HG02870 (cell line): ENCODE measurements at regions not wholly inside any gene's neighbourhood (a gene's known extent, or its start where the extent isn't known, plus 50 kb on each side); places are given as distances from the start of the nearest gene placed in this dataset.

ENCODE experiments used
- ATAC-seq: cut with Tn5 transposase; IDR thresholded peaks from one replicate; pipeline ENCODE4 v1.9.1; 2021; ENCODE audit warnings: mild to moderate bottlenecking, moderate library complexity; ENCODE audit not compliant: unreplicated experiment

DNA sequence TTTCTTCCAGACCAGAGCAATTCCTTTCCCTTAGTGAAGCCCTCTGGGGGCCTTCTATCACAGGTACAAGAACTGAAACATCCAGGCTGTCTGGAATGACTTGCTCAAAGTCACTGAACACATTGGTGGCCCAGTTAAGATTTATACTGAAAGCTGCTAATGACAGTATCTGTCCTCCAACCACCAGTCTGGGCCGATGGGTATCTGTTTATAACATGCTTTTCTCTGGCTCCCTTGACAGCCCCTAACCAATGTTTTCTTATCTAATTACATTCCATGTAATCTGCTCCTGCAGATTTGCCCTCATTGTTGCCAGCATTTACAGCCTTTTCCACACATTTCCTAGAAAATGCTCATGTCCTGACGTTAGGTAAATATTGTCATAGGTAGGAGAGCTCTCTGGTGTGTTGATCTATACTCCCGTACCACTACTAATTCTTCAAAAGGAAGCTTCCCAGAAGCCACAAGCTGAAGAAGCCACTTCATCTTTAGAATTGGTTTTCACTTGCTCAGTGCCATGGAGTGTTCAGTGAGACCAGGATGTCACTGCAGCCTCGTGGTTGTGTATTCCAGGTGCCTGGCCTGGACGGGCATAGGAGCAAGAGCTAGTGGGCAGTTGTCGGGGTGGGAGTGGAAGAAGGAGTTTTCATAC, 163.9 kb downstream of the TSEN15 start:
- ATAC-seq: no peak

DNA sequence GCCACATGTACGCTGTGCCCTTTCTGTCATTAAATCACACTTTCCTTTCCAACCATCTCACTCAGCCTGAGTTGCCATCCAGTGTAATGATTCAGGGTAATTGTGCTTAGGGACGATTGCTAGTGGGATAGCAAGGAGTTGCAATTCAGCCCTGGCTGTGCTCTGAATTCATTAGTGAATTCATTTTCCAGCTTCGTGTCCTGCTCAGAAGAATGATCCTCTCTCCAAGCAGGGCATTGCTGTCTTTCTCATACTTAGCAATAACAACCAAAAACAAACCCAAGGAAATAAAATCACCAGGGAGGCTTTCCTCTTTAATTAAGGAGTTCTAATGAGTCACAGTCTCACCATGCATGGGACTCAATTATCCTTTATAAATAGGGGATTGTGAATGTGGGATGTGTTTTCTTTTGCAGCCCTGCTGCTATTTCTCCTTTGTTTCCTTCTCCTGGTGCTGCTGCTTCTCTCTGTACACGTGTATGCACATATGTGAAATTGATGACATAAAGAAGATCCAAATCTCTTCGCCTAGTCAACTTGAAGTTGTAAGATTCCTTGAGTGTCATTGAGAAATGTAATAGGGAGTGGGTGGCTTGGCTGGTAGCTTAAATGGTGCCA, 167.0 kb downstream of the TSEN15 start:
- ATAC-seq: no peak

DNA sequence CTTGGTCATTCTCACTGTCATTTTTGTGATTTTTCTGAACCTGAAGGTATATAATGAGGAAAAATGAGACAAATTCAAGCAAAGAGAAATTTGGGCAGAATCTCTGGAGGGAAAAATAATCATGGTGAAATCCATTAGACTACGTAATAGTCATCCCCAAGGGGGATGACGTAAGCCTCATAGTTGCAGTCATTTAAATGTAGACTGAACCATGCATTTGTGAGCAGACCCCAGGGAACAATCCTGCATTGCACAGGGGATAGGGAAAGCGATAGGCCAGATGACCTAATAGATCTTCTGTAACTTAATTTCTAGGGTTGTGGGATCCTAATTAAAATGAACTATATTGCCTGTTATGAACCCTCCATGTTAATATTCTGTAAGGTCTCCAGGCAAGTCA, 167.4 kb upstream of the C1orf21 start:
- no peak for ATAC-seq

DNA sequence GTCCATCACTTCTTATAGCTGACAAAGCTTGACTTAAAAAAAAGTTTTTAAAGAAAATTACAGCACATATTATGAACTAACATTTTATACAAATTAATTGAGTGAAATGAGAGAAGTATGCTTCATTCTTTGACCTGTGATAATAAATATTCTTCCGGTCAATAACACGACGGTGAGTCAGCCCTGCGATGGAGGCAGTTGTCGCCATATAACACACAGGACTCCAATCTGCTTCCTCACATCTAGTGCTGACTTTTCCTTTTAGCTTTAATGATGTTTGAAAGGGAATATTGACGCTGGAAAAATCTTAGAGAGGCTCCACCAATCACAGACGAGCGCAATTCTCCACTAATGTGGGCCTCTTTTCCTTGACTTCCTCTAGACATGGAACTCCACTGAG, 166.9 kb upstream of the C1orf21 start:
- ATAC-seq: no peak

DNA sequence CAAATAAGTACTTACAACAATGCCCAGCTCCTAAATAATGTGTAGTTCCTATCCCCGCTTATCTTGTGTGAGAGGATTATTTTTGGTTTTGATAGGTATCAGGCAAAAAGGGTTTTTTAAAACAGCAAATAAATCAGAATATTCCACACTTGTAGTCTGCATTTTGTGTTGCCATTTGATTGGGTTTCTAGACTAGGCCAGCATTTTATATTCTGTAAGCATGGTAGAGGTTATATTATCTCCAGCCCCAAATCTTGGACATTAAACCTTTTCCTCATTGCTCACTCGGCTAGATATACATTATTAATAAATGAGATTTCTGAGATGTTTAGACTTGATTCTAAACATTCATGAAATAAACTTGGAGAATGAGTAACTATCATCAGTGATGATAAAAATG, 165.7 kb upstream of the C1orf21 start:
- no peak for ATAC-seq

DNA sequence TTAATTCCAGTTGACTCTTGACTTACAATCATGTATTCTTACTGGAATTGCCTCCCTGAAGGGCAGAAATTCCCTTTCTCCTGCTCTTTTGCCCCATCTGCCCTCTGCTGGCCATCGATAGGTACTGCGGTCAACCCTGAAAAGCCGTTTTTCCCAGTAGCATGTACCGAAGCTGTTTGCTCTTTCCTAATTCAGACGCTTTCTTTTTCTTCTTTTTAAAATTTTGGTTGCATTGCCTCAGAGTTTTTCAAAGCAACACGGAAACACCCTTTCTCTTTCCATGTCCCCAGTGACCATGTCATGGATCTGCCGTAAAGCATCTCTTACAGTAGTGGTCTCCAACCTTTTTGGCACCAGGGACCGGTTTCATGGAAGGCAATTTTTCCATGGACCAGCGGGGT, 164.2 kb upstream of the C1orf21 start:
- ATAC-seq: no peak

DNA sequence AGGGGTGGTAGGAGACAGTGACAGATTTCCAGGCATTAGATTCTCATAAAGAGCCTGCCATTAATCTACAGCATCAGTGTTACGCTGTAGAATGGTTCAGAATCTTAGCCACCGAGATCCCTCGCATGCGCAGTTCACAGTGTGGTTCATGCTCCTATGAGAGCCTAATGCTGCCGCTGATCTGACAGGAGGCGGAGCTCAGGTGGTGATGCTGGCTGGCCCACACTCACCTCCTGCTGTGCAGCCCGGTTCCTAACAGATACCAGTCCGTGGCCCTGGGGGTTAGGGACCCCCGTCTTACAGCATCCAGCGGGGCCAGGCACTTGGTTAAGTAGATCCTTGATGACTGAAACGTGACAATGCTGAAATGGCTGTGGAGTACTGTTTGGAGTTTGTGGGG, 163.6 kb upstream of the C1orf21 start:
- ATAC-seq: no peak

DNA sequence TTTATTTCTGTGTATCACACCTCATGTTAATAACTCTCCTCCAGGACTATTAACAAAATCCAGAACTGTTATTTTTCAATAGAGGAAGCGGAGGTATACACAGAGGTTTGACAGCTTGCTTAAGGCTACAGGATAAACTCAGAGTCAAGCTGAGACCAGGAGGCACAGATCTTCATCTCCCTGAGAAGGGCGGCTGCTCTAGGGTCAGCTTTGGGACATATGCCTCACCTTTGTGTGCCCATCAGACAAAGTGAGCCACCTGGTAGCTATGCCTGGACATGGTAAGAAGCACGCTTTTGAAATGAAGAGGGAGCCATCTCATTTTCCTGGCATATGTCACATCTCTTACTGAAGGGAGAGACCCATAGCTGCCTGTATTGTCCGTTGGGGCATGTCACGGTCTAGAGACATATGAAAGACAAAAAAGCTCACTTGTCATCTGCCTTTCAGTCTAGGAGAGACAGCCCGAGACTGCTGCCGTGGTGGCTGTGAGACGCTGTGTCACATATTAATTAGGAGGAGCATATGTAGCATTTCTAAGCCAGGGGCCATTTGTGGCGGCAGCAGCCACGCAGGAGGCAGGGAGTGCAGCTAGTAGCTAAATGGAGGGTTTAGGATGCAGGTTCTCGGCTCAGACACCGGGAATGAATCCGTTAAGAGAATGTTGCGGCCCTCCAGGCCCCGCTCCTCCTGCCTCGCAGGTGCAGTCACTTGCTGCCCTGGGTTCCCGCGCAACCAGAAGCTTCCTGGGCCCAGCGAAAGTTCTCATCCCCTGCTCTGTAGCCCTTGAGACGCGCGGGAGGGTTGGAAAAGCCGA, 161.3 kb upstream of the C1orf21 start:
- no peak for ATAC-seq

DNA sequence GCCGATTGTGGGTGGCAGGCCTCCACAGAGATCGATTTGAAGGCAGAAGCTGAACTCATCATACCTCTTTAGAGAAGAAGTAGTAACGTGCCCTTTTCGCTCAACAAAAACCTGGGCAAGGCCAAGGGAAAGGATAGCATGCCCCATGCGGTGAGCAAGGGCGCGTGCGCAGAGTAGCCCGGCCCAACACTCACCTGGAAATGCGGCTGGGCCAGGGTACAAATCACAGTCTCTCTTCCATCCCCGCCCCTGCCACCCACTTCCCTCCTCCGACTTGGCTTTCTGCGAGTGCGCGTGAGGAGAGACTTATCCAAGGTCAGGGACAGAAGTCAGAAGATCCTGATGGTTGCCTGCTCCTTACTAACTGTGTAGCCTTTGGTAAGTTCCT, 160.7 kb upstream of the C1orf21 start:
- no peak for ATAC-seq

DNA sequence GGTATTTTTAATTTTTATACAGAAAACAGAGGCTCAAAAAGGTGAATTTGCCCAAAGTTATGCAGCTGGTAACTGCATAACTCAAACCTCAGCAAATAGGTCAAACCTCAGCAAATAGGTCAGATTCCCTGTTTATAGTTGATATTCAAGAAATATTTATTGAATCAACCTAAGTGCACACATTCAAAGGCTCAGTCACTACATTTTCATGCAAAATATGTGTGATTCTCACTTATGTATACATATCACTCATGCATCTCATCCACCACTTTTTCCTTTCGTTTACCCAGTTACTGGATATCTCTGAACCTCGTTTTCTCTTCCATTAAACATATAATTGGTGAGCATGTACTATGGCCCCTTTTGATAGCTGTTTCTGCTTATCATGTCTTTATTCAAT, 158.3 kb upstream of the C1orf21 start:
- ATAC-seq: no peak

DNA sequence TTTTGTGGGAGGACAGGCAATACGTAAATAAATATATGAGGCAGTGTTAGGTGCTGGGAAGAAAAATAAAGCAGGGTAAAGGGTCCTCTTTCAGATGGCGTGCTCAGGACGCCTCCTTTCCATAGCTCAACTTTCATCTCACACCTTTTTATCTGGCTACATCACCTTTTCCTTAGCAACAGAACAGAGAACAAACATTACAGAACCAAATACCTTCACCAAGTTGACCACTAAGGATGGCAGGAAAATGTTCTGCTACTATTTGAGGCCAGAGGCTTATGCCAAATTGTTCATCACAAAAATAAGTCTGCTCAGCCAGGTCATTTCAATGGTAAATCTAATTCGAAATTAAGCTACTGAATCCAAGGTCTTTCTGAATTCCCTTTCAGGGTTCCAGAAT, 149.2 kb upstream of the C1orf21 start:
- ATAC-seq: no peak

DNA sequence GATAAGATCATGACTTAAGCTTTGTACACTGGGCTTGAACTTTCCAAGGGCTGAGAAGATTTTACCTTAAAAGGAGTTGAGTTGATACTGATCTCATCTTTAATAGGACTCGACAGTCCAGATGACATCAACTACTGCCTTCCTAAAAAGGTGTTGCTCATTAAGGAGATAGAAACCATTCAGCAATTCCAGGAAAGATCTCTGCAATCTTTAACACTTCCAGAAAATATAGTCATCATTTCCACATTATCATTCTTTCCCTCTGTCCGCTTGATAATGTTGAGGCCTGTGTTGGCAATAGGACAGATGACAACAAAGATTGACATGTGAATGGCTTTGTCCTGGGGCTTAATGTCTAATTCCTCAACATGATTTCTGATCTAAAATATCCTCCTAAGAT, 145.4 kb upstream of the C1orf21 start:
- ATAC-seq: no peak

DNA sequence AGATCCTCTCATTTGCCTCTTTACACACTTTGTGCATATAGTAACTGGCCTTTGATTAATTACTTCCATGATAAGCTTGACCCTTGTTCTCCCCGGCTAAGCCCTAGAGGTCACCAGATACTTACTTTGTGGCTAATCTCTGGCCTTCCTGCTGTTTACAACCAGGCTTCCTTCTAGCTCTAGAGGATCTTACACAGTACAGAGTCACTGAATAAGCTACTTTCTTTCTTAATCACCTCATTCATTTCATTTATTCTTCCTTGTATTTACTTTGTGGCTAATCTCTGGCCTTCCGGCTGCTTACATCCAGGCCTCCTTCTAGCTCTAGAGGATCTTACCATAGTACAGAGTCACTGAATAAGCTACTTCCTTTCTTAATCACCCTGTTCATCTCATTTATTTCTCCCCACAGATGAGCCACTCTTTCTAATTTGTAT, 144.3 kb upstream of the C1orf21 start:
- no peak for ATAC-seq

DNA sequence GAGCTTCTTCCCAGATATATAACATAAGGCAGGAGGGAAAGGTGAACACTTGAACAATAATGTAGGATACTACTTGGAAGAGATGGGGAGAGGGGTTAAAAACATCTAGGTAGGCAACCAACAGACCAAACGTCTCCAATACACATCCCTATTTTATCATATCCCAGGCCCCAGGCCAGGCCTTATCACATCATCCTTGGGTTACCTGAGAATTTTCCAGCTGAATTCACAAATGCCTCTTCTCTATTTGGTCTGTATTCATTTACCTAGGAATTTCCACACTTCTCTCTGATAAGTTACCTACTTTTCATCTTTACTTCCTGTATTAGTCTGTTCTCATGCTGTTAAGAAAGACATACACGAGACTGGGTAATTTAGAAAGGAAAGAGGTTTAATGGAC, 141.9 kb upstream of the C1orf21 start:
- no peak for ATAC-seq

DNA sequence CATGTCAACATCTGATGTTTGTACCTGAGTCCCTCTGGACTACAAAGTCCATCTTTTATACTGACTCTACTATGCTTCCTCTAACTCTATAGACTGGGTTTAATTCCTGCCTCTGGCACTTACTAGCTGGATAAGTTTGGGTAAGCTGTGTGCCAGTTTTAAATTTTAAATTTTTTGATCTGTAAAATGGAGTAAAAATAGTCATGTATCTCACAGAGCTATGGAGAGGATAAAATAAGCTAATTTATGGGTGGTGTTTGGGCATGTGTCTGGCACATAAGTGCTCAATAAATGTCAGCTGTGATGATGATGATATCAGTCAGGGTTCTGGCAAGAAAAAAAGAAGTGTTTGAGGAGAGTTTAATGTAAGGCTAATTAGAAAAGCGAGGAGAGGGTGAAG, 139.2 kb upstream of the C1orf21 start:
- ATAC-seq: no peak

DNA sequence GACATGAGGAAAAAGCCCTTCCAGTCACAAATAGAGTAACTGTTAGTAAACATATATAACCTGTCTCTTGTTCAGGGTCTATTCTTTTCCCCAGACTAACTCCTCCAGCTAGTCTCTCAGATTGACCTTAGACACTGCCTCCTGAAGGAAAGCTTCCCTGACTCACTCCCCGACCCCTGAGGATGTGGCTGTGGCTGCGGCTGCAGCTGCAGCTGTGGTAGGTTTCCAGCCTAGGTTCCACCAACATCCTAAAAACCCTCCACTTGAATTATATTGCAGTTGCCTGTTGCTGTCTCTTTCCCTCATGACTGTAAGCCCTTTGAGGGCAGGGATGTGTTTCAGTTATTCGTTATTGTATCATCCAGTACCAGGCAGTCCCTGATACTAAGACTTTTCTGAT, 132.9 kb upstream of the C1orf21 start:
- no peak for ATAC-seq

DNA sequence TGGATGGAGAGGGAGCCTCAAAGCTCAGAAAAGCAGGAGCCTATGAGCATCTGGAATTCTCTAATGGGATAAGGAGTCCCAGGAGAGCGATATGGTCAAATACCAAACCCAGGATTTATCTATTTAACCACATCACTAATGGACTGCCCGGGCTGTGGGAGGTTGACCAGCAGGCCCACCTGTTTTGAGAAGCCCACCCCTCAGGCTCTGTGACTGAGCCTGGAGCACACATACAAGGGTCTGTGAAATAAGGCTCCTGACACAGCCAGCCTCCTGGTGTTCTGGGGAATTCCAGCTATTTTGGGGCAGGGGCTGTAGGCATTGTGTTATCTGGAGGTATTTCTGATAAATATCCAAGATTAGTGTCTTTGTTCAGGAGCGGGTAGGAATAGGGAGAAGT, 132.0 kb upstream of the C1orf21 start:
- no peak for ATAC-seq

DNA sequence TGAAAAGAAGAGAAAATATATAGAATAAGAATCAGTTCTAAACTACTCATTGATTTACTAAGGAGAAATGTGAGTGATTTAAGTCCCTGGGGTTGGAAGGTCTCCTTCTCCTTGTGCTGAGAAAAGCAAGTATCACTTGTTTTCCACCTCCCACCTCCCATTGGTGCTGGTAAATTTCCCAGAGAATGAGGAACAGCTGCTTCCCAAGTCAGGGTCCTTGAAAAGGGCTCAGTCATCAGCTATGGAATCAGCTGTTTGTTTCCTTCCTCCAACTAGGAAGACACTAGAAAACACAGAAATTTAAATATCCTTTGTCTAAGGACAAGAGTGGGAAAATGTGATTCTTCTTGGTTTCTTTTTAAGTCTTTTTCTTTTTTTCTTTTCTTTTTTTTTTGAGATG, 131.3 kb upstream of the C1orf21 start:
- no peak for ATAC-seq

DNA sequence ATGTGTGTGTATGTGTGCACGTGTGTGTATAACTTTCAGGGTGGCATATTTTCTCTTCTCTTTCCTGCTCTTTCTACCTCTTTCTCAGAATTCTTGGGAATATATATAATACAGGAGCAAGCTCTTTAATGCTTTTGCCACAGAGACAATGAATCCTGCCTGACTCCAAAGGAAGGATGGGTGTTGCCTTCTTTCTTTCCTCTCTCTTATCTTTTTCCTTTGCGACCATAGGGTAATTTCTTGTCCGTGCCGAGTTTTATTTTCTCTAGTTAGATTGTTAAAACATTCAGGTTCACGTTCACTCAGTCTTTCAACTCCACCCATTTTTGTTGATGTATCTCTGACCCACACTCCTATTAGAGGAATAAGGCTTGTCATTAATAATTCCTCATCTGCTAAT, 129.0 kb upstream of the C1orf21 start:
- no peak for ATAC-seq

DNA sequence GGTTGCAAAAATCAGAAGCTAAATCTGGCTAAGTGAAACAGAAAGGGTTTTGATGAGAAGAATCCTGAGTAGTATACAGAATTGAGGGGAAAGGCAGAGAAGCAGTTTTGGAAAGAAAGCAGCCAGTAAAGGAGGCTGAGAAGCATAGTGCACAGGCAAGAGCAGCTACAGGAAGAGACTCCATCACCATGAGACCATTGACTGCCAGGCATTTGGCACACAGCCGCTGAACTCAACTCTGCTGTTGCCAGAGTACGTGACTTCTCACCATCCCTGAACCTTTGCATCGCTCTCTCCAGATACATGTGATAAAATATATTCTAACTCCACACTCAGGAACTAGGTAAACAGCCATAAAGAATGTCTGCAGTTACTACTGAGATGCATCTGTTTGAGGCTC, 128.3 kb upstream of the C1orf21 start:
- no peak for ATAC-seq

DNA sequence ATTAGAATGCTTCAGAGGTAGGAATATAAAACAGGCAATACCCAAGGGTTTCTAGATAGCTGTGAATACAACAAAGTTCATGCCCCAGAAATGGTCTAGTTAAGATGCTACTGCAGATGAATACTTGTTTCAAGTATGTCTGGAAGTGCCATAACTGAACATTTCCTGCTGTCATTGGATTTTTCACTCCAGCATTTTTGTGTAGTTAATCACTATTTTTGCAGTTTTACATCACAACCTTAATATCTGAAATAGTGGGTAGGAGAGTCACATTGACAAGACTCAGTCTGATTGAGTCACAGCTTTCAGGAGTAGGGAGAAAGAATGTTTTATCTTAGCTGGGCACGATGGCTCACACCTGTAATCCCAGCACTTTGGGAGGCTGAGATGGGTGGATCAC, 126.4 kb upstream of the C1orf21 start:
- no peak for ATAC-seq

DNA sequence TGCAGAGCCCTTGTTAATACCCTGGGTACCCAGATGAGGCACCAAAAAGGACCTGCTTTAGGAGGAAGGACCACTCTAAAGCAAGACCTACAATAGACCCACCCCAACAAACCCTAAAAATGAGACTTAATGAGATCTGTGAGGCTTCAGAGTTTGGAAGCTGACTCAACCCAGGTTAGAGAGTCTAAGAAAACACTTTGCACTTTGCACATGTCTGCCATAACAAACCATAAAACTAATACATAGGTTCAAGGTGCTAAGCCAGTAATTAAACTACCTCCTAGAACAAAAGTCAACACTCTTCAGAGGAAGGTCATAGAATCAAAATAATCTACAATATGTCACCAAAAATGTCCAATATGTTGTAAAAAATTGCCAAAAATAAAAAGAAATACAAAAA, 124.7 kb upstream of the C1orf21 start:
- ATAC-seq: no peak
